ENCODE measurements at regions not wholly inside any gene's neighbourhood (a gene's known extent, or its start where the extent isn't known, plus 50 kb on each side); places are given as distances from the start of the nearest gene placed in this dataset.
"Not testable (repeated sequence)": the region's sequence is repeated elsewhere in the genome, so short reads cannot be mapped to it uniquely, and the experiment has no call there.

DNA sequence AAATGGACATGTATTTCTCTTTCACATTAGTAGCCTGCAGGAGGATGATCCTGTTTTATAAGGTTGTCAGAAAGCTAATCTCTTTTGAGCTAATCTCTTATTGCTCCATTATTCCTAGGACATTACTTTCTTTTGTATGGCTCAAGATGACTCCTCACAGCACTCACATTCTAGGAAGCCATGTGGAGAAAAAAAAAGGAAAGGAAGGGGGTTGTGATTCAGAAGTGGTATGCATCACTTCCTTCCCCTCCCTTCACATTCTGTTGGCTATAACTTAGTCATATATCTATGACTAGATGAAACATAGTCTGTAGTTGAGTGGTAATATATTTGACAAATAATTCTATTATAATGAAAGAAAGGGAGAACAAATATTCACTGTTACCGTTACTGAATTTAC lies 168.8 kb upstream of the TTC14 start:
- H3K4me3 ChIP-seq = no peak overlapping the region
- TF ChIP-seq, protein P1, sequence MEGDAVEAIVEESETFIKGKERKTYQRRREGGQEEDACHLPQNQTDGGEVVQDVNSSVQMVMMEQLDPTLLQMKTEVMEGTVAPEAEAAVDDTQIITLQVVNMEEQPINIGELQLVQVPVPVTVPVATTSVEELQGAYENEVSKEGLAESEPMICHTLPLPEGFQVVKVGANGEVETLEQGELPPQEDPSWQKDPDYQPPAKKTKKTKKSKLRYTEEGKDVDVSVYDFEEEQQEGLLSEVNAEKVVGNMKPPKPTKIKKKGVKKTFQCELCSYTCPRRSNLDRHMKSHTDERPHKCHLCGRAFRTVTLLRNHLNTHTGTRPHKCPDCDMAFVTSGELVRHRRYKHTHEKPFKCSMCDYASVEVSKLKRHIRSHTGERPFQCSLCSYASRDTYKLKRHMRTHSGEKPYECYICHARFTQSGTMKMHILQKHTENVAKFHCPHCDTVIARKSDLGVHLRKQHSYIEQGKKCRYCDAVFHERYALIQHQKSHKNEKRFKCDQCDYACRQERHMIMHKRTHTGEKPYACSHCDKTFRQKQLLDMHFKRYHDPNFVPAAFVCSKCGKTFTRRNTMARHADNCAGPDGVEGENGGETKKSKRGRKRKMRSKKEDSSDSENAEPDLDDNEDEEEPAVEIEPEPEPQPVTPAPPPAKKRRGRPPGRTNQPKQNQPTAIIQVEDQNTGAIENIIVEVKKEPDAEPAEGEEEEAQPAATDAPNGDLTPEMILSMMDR (IDR thresholded peaks at IDR 0.05) = no peak
- no peaks in the 10 kb centered on the region for H3K9me3 ChIP-seq
- no peaks in the 10 kb centered on the region for H3K27me3 ChIP-seq
- H3K27ac ChIP-seq = no peak overlapping the region
- ATAC-seq = no peak
- intact Hi-C loops (cut with DNase I) = no loop called here
- DNase-seq = no peak
- no peaks in the 10 kb centered on the region for H3K36me3 ChIP-seq
- no peaks in the 10 kb centered on the region for H3K4me1 ChIP-seq
- no peak for FAIRE-seq
- 93% methylated on average over 1 of the region's 1 CpG for WGBS, 2 donors

DNA sequence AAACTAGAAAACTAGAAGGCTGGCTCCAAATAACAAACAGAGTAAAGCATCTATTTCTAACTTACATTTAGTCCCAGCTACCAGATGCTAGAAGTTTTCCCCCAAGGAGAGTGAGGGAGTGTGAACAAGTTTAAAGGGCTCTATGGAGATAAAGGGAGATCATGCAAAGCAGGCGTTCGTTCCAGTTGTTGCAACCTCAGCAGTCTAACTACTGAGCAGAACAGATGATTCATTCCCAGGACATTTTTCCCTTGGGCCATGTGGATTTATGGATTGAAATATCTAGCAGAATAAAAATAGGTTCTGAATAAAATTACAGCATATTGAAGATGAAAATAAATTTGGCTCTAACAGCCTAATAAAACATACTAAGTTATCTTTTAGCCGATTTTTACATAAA lies 154.8 kb upstream of the TTC14 start:
- Histone ChIP-seq H3K27me3 (no peaks in the 10 kb centered on the region), H3K27ac (no peak overlapping the region), H3K4me3 (no peak overlapping the region), H3K4me1 (no peaks in the 10 kb centered on the region), H3K36me3 (no peaks in the 10 kb centered on the region), H3K9me3 (no peaks in the 10 kb centered on the region)
- ATAC-seq = peak in 1 of 4 donors; percentile 40
- TF ChIP-seq, protein P1 (IDR thresholded peaks at IDR 0.05) = no peak
- intact Hi-C loops (cut with DNase I) = no loop called here
- 32 to 44% methylated on average over 3 of the region's 3 CpGs for WGBS, 2 donors
- no peak for DNase-seq
- FAIRE-seq = no peak

DNA sequence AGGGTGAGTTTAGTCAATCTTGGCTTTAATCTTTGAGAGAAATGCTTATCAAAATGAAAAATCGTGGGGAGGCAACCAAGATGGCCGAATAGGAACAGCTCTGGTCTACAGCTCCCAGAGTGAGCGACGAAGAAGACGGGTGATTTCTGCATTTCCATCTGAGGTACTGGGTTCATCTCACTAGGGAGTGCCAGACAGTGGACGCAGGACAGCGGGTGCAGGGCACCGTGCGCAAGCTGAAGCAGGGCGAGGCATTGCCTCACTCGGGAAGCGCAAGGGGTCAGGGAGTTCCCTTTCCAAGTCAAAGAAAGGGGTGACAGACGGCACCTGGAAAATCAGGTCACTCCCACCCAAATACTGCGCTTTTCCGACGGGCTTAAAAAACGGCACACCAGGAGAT lies 153.6 kb upstream of the TTC14 start:
- H3K27ac ChIP-seq; DNase-seq; H3K4me3 ChIP-seq; FAIRE-seq; H3K27me3 ChIP-seq; H3K9me3 ChIP-seq; intact Hi-C loops (cut with DNase I); ATAC-seq; H3K36me3 ChIP-seq; H3K4me1 ChIP-seq: not testable (repeated sequence)
- WGBS, 2 donors = 89 to 91% methylated on average over 16 to 17 of the region's 17 CpGs

DNA sequence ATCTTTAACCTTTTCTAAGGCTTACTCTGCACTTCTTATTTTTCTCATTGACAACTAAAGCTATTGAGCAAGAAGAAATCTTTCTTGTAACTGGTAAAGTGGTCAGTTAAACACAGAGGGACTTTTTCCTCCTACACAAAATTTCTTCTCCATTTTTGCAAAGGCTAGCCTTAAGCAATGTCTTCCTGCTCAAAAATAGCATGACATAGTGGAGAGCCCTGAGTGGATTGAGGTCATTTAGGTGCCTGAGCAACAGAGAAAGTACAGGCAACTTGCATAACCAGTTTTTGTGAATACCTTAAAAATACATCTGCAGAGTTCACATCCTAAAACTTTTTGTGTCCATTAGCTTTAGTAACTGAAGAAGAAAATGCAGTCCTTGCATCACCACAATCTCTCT lies 144.7 kb upstream of the TTC14 start:
- Histone ChIP-seq H3K9me3 (no peaks in the 10 kb centered on the region), H3K36me3 (no peaks in the 10 kb centered on the region), H3K4me1 (no peaks in the 10 kb centered on the region), H3K27me3 (no peaks in the 10 kb centered on the region), H3K27ac (no peak overlapping the region), H3K4me3 (no peak overlapping the region)
- TF ChIP-seq, protein P1 (IDR thresholded peaks at IDR 0.05) = no peak
- DNase-seq = no peak
- ATAC-seq = no peak
- intact Hi-C loops (cut with DNase I) = no loop called here
- FAIRE-seq = no peak

DNA sequence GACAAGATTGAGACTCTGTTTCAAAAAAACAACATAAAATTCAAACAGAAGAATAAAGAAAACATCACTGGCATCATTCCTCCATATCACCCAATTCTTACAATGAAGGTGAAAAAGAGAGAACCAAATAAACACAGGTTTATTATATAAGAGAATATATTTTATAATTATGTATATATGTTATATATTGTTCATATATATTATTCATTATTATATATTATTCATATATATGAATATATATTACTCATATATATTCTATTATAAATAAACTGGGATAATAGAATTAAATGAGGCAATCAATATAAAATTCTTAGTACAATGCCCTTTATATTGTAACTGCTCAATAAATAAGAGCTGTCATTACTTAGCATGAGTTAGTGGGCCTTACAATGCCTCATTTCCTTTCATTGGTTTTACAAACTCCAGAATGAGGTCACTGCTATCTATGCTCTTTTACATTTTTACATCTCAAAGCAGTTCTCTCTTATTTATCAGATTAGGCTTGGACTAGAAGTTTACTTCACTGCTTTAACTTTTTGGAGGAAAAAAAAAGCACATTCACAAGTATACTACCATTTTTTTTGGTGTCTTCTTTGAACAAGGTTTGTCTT lies 135.5 kb upstream of the TTC14 start:
- Histone ChIP-seq H3K27me3 (no peaks in the 10 kb centered on the region), H3K4me3 (no peak overlapping the region), H3K36me3 (no peaks in the 10 kb centered on the region), H3K4me1 (no peaks in the 10 kb centered on the region), H3K9me3 (no peaks in the 10 kb centered on the region), H3K27ac (no peak overlapping the region)
- FAIRE-seq (no peak), ATAC-seq (no peak), DNase-seq (no peak)
- TF ChIP-seq, protein P1 (IDR thresholded peaks at IDR 0.05) = no peak
- intact Hi-C loops (cut with DNase I) = no loop called here
